KOPT-K1 (cell line): ENCODE measurements at regions not wholly inside any gene's neighbourhood (a gene's known extent, or its start where the extent isn't known, plus 50 kb on each side); places are given as distances from the start of the nearest gene placed in this dataset.
"Not testable (repeated sequence)": the region's sequence is repeated elsewhere in the genome, so short reads cannot be mapped to it uniquely, and the experiment has no call there.

Experiments
- H3K27ac ChIP-seq: fragments of 200-600 bp; sonication (generic); 2 replicates; pipeline ENCODE4 v1.5.1; 2016; ENCODE audit warnings: antibody characterized with exemption, mild to moderate bottlenecking, low read depth, low read length; ENCODE audit not compliant: poor library complexity, severe bottlenecking
- H3K36me3 ChIP-seq: fragments of 200-600 bp; sonication (generic); 2 replicates; pipeline ENCODE4 v1.5.1; 2017; ENCODE audit warnings: antibody characterized with exemption, mild to moderate bottlenecking, low read length, moderate library complexity; ENCODE audit not compliant: insufficient read depth
- H3K9me3 ChIP-seq: fragments of 200-600 bp; sonication (generic); 2 replicates; pipeline ENCODE4 v1.5.1; 2017; ENCODE audit warnings: antibody characterized with exemption, low read length, mild to moderate bottlenecking; ENCODE audit not compliant: insufficient read depth, poor library complexity, severe bottlenecking

DNA sequence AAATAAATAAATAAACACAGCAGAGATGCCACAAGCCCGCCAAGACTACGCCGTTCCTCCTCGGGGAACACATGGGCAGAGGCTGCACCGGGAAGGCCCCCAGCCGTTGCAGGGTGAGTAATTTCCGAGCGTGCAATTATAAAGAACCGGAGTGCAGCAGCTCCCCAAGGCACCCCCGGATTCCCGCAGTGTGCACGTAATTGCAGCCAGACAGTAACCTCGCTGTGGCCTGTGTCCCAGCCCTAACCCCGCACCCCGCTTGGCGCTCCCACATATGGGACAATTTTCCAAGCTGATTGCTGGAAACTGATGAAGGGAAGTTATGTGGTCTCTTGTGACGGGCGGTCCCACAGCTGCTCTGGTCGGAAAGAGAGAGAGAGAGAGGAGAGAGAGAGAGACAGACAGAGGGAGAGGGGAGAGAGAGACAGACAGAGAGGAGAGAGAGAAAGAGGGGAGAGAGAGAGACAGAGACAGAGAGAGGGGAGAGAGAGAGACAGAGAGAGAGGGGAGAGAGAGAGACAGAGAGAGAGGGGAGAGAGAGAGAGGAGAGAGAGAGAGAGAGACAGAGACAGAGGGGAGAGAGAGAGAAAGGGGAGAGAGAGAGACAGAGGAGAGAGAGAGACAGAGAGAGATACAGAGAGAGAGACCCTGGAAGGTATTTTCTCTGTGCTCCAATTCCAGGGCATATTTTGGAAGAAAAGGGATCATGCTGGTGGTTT lies 275.4 kb downstream of the SHOX start:
- Histone ChIP-seq H3K36me3 (no peaks in the 10 kb centered on the region), H3K27ac (no peak overlapping the region), H3K9me3 (no peaks in the 10 kb centered on the region)

- H3K9me3 ChIP-seq: no peaks in the 10 kb centered on the region
- no peak overlapping the region for H3K27ac ChIP-seq
- no peaks in the 10 kb centered on the region for H3K36me3 ChIP-seq
Observed at GRCh38 chrX:903116-903515, 272.5 kb downstream of the SHOX start.

GRCh38 chrX:896256-896655 lies 265.7 kb downstream of the SHOX start:
- Histone ChIP-seq H3K27ac (no peak overlapping the region), H3K9me3 (no peaks in the 10 kb centered on the region), H3K36me3 (no peaks in the 10 kb centered on the region)

- Histone ChIP-seq H3K27ac (no peak overlapping the region), H3K36me3 (no peaks in the 10 kb centered on the region), H3K9me3 (peaks cover 18% of the 10 kb centered on the region)
Observed at GRCh38 chrX:889966-890651, 259.5 kb downstream of the SHOX start.

DNA sequence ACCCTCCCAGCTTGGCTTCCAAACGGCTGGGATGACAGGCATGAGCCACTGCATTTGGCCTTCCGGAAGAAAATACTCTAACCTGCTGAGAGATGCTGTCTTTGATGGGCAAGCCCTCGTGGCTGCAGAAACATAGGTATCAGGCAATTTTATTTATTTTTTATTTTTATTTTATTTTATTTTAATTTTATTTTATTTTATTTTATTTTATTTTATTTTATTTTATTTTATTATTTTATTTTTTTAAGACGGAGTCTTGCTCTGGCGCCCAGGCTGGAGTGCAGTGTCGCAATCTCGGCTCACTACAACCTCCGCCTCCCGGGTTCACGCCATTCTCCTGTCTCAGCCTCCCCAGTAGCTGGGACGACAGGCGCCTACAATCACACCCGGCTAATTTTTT lies 257.1 kb downstream of the SHOX start:
- H3K9me3 ChIP-seq: peaks cover 18% of the 10 kb centered on the region
- not testable (repeated sequence) for H3K36me3 ChIP-seq, H3K27ac ChIP-seq

DNA sequence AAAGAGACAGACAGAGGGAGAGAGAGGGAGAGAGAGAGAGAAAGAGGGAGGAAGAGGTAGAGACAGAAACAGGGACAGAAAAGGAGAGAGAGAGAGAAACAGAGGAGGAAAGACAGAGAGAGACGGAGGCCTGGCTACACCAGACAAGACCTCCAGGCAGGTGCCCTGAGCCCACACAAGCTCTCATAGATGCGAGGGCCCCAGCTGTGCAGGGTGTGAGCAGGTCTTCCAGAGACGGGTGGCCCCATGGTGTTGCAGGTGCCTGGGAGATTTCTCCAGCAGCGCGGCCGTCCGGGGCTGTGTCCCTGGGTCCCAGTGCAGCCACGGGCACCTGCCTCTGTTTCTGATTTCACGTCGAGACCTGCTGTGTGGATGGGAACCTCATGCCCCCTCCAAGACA lies 253.0 kb downstream of the SHOX start:
- Histone ChIP-seq H3K36me3 (no peaks in the 10 kb centered on the region), H3K9me3 (no peaks in the 10 kb centered on the region), H3K27ac (no peak overlapping the region)

DNA sequence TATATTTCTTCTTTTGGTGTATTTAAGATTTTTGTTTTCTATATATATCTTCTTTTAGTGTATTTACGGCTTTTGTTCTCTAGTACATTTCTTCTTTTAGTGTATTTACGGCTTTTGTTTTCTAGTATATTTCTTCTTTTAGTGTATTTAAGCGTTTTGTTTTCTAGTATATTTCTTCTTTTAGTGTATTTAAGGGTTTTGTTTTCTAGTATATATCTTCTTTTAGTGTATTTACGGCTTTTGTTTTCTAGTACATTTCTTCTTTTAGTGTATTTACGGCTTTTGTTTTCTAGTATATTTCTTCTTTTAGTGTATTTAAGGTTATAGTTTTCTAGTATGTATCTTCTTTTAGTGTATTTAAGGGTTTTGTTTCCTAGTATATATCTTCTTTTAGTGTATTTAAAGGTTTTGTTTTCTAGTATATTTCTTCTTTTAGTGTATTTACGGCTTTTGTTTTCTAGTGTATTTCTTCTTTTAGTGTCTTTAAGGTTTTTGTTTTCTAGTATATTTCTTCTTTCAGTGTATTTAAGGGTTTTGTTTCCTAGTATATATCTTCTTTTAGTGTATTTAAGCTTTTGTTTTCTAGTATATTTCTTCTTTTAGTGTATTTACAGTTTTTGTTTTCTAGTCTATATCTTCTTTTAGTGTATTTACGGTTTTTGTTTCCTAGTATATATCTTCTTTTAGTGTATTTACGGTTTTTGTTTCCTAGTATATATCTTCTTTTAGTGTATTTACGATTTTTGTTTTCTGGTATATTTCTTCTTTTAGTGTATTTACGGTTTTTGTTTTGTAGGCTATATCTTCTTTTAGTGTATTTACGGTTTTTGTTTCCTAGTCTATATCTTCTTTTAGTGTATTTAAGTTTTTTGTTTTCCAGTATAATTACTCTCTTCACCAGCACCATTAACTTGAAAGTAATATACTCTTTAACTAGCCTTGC lies 249.4 kb downstream of the SHOX start:
- not testable (repeated sequence) for H3K36me3 ChIP-seq, H3K9me3 ChIP-seq, H3K27ac ChIP-seq

DNA sequence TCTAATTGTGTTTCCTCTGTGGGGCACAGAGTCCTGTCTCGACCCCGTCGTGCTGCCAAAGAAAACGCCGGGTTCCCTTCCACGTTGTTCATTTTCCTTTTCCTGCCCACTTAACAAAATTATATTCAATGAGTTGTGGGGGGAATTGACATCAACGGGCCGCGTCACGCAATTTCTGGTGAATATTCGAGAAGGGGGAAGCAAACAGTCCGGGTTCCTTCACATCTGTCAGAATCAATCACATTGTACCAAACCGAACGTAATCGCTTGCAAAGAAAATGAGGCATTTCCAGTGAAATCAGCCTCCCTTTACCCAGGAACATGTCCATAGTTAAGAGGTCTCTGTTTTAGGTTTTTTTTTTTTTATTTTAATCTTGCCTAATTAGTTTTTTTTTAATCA lies 243.5 kb downstream of the SHOX start:
- Histone ChIP-seq H3K9me3 (peaks cover 8% of the 10 kb centered on the region), H3K27ac (no peak overlapping the region), H3K36me3 (no peaks in the 10 kb centered on the region)

DNA sequence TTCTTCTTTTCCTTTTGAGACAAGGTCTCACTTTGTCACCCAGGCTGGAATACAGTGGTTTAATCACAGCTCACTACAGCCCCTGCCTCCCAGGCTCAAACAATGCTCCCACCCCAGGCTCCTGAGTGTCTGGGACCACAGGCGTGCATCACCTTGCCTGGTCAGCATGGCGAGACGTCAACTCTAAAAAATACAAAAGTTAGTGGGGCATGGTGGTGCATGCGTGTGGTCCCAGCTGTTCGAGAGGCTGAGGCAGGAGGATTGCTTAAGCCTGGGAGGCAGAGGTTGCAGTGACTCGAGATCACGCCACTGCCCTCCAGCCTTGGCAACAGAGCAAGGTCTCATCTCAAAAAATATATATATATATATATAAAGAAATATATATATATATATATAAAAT lies 242.4 kb downstream of the SHOX start:
- H3K36me3 ChIP-seq: no peaks in the 10 kb centered on the region
- H3K27ac ChIP-seq: no peak overlapping the region
- peaks cover 8% of the 10 kb centered on the region for H3K9me3 ChIP-seq

- H3K27ac ChIP-seq: no peak overlapping the region
- H3K9me3 ChIP-seq: peaks cover 5% of the 10 kb centered on the region
- no peaks in the 10 kb centered on the region for H3K36me3 ChIP-seq
Observed at GRCh38 chrX:872090-872489, 241.5 kb downstream of the SHOX start.

GRCh38 chrX:871626-872025 lies 241.0 kb downstream of the SHOX start:
- Histone ChIP-seq H3K27ac (no peak overlapping the region), H3K36me3 (no peaks in the 10 kb centered on the region), H3K9me3 (peaks cover 5% of the 10 kb centered on the region)

DNA sequence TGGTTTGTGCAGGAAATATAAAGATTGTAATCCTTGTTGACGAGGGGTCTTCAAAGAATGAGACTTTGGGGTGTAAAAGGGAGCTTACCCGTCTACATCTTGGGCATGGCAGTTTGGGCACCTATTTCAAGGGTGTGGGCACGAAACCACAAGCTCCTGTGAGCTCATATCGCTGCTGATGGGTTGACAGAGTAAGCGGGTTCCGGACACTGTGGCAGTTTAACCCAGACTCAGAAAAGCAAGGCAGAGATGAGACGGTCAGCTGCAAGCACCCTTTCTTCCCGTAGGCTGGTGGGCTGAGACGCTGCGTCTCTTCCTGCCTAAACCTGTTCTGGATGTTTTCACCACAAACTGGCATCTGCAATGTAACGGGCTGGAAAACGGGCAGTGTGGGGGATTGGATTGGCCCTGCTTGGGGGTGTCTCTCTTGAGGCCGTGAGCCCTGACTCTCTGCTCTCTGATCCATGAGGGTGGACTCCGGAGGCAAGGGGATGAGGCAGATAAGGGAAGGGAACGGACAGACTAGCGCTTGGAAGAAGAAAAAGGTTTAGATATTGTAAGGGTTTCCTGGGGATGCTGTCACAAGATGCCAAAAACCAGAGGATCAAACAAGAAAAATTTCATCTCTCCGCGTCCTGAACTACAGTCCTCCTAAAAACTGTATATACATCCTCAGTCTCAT lies 237.5 kb downstream of the SHOX start:
- Histone ChIP-seq H3K36me3 (no peaks in the 10 kb centered on the region), H3K9me3 (peaks cover 5% of the 10 kb centered on the region)

DNA sequence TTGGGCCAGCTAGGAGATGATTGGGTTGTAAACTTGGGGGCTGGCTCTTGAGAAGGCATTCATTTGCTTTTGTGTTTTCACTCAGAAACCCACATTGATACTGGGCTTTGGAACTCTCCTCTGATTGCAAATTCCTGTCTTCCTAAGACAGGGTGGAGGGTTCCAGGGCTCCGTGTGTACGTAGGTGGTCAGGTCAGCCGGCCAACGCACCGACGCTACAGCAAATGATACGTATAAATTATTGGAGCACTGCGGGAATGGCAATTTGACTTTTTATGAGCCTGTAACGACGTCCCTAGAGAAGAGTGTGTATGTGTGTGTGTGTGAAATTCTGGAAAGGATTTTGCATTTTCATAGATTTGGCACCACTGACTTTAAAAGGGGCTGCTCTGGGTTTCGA lies 236.9 kb downstream of the SHOX start:
- Histone ChIP-seq H3K27ac (no peak overlapping the region), H3K36me3 (no peaks in the 10 kb centered on the region), H3K9me3 (peaks cover 5% of the 10 kb centered on the region)

More for the DNA sequence above, 237.5 kb downstream of the SHOX start:
- H3K27ac ChIP-seq: no peak overlapping the region

DNA sequence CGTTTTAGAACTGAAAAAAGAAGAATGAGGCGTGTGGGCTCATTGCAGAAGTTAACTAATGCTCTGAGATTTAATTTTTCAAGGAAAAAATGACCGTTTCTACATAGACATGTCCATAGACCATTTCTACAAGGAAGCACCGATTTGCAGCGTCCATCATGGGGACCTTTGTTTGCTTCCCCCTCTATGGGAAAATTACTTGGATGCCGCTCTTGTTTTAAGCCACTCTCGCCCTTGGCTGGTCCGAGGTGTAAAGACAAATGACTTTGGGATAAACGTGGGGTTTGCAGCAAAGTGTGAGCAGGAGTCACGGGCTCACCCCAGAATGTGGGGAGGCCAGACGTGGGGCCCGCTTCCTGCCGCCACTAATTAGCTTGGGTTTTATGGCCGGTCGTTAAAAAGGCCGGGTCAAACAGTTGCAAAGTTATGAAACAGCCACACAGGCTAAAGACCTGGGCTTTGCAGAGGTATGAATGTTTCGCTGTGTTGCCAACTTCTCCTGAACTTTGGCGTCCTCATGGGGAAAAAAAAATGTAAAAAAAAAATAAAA lies 235.9 kb downstream of the SHOX start:
- Histone ChIP-seq H3K36me3 (no peaks in the 10 kb centered on the region), H3K27ac (no peak overlapping the region), H3K9me3 (no peaks in the 10 kb centered on the region)
